Pancreas (tissue), 10 donors: ENCODE measurements at regions not wholly inside any gene's neighbourhood (a gene's known extent, or its start where the extent isn't known, plus 50 kb on each side); places are given as distances from the start of the nearest gene placed in this dataset.
A peak's percentile ranks its signal among the peaks of the same experiment; 100 is the strongest.

Source experiments
- ATAC-seq, 4 donors: fragments of 200-7000 bp; cut with Tn5 transposase; one replicate each; pipeline versions ENCODE4 v1.8.0 to v1.9.1; 2020; ENCODE audit warnings: mild to moderate bottlenecking in 4 of 4, moderate library complexity in 4 of 4
- DNase-seq, 6 donors: peaks; one replicate each; pipeline ENCODE4 v3.0.0-alpha.2; 2020
- FAIRE-seq: peaks from 2 replicates; lab custom pipeline; 2012; peaks lifted over from hg19 to GRCh38; lab: Jason Lieb, UNC
- H3K27ac ChIP-seq, 4 donors: fragments of 200-600 bp; sonication (generic); 1 replicate in 3 of 4; 2 replicates in 1 of 4; pipeline versions ENCODE4 v1.5.0 to v1.8.0; 2020
- H3K27me3 ChIP-seq, 4 donors: fragments of 200-600 bp; one replicate each; pipeline ENCODE4 v1.8.0; 2021
- H3K36me3 ChIP-seq, 3 donors: fragments of 200-600 bp; sonication (generic) in 1 of 3; one replicate each; pipeline versions ENCODE4 v1.5.0 to v1.8.0; 2020 to 2021
- H3K4me1 ChIP-seq, 3 donors: fragments of 200-600 bp; one replicate each; pipeline ENCODE4 v1.8.0; 2021
- H3K4me3 ChIP-seq, 4 donors: fragments of 200-600 bp; sonication (generic) in 2 of 4; one replicate each; pipeline versions ENCODE4 v1.5.0 to v1.8.0; 2020 to 2021
- H3K9me3 ChIP-seq, 4 donors: fragments of 200-600 bp; one replicate each; pipeline ENCODE4 v1.8.0; 2021
- CTCF ChIP-seq, 4 donors: fragments of 200-600 bp; sonication (generic) in 3 of 4; IDR thresholded peaks; one replicate each; pipeline versions ENCODE4 v1.5.0 to v1.8.0; 2021; ENCODE audit warnings: antibody characterized with exemption in 4 of 4
- WGBS, 2 donors: extraction: QIAGEN DNeasy Blood & Tissue Kit; methylation state at CpG; one replicate each; pipeline ENCODE4 v1.1.7; 2013; 5-methylcytosine and 5-hydroxymethylcytosine counted together
- intact Hi-C, 3 donors: fragments of 100-400 bp; cut with DNase I; formaldehyde crosslinking; loops; one replicate each; pipeline versions ENCODE4 v1.11.1 to v1.14.2; 2022
- donor health status: healthy with polysubstance abuse.
- donor health status: DM: no; HTN: no; CAD: no; lungs with moderate emphysema.
- donor health status: DM: no; HTN: no; CAD: no.
- donor health status: control.
- donor health status: control.
- donor health status: Bipolar disorder and iron deficiency.
- donor health status: DM: yes; HTN: yes; CAD: no.
- donor health status: DM: no; HTN: no; CAD: no.
- donor health status: DM: no; HTN: no; CAD: no.
- donor health status: DM: yes; HTN: yes; CAD: no.

- H3K4me3 ChIP-seq = no peak overlapping the region
- WGBS, 2 donors = 70 to 71% methylated on average over 6 of the region's 6 CpGs
- H3K4me1 ChIP-seq = no peaks in the 10 kb centered on the region
- TF ChIP-seq CTCF (IDR thresholded peaks at IDR 0.05) = no peak
- H3K9me3 ChIP-seq = no peaks in the 10 kb centered on the region
- no peaks in the 10 kb centered on the region for H3K36me3 ChIP-seq
- intact Hi-C loops = no loop called here
- DNase-seq (no peak), FAIRE-seq (no peak), ATAC-seq (peak in 1 of 4 donors; percentile 21)
- no peaks in the 10 kb centered on the region for H3K27me3 ChIP-seq
- H3K27ac ChIP-seq = no peak overlapping the region
Observed at GRCh38 chr5:116738615-116739261, 164.1 kb upstream of the SEMA6A start.

GRCh38 chr5:116738239-116738614 is 163.6 kb upstream of the SEMA6A start:
- Histone ChIP-seq H3K4me3 (no peak overlapping the region), H3K27me3 (no peaks in the 10 kb centered on the region), H3K27ac (no peak overlapping the region), H3K4me1 (no peaks in the 10 kb centered on the region), H3K36me3 (no peaks in the 10 kb centered on the region), H3K9me3 (no peaks in the 10 kb centered on the region)
- intact Hi-C loops = no loop called here
- DNase-seq (no peak), FAIRE-seq (no peak), ATAC-seq (peak in 1 of 4 donors; percentile 11)
- 70 to 85% methylated on average over 5 of the region's 5 CpGs for WGBS, 2 donors
- no peak for TF ChIP-seq CTCF (IDR thresholded peaks at IDR 0.05)

GRCh38 chr5:116736671-116737070 is 162.0 kb upstream of the SEMA6A start:
- Histone ChIP-seq H3K4me3 (no peak overlapping the region), H3K27me3 (no peaks in the 10 kb centered on the region), H3K27ac (no peak overlapping the region), H3K9me3 (no peaks in the 10 kb centered on the region), H3K36me3 (no peaks in the 10 kb centered on the region), H3K4me1 (no peaks in the 10 kb centered on the region)
- no peak for TF ChIP-seq CTCF (IDR thresholded peaks at IDR 0.05)
- DNase-seq (no peak), FAIRE-seq (no peak), ATAC-seq (no peak)
- intact Hi-C loops = no loop called here

DNA sequence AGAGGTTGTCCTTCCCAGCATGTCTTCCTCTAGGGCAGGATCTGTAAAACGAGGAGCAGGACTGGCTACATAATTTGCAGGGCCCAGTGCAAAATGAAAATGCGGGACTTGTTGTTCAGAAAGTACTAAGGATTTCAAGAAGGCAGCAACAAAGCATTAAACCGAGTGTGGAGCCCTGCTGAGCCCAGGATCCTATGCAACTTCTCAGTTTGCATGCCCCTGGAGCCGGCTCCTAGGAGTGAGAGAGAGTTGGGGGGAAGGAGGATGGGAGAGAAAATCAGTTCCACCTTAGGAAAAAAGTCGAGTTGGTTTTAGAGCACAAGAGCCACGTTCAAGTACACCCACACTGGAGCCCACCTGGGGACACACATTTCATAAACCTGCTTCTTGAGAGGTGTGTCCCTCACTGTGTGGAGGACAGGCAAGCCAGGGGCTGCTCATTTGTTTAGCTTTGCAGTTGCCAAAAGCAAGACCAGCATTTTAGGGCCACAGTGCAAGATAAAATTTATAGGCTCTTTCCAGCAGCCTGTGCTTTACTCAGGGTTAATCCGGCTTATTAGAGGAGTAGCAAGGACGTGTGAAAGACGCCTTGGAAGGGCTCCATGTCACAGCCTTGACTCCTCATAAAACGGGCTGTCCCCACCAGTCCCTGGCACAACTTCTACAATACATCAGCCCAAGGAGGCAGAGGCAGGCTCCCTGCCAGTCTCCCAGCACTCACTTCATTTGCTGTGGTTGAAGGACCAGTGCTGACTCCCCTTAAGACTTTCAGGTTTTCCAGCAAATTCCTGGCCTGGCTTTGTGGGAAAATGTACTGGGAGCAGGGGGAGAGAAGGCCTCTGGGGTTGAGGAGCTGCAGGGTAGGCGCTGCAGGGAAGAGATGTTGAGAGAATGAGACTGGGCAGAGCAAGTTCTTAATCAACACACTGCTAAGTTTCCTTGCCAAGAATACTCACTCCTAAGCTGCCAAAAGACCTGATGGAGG is 159.7 kb upstream of the SEMA6A start:
- DNase-seq = no peak
- no peak for FAIRE-seq

More for the DNA sequence above, 159.7 kb upstream of the SEMA6A start:
- no peak for TF ChIP-seq CTCF (IDR thresholded peaks at IDR 0.05)
- H3K36me3 ChIP-seq = no peaks in the 10 kb centered on the region
- WGBS, 2 donors = 39 to 53% methylated on average over 11 of the region's 11 CpGs
- H3K4me1 ChIP-seq = no peaks in the 10 kb centered on the region
- no peak overlapping the region for H3K4me3 ChIP-seq
- H3K9me3 ChIP-seq = no peaks in the 10 kb centered on the region
- no peaks in the 10 kb centered on the region for H3K27me3 ChIP-seq
- ATAC-seq = no peak
- H3K27ac ChIP-seq = no peak overlapping the region
- intact Hi-C loops = no loop called here
